Endothelial cell (in vitro differentiated cells): ENCODE measurements at regions not wholly inside any gene's neighbourhood (a gene's known extent, or its start where the extent isn't known, plus 50 kb on each side); places are given as distances from the start of the nearest gene placed in this dataset.

Experiments used
- DNase-seq: peaks from one replicate; pipeline ENCODE4 v3.0.0; 2021; ENCODE audit warnings: low spot score
- H3K27ac Mint-ChIP-seq: one replicate; pipeline ENCODE4 v1.8.0; 2021; ENCODE audit warnings: mixed read lengths, inconsistent platforms; ENCODE audit not compliant: unreplicated experiment
- H3K27me3 Mint-ChIP-seq: one replicate; pipeline ENCODE4 v1.8.0; 2021; ENCODE audit warnings: mild to moderate bottlenecking, moderate library complexity, mixed read lengths, inconsistent platforms; ENCODE audit not compliant: unreplicated experiment
- H3K36me3 Mint-ChIP-seq: one replicate; pipeline ENCODE4 v1.8.0; 2021; ENCODE audit warnings: mild to moderate bottlenecking, low read depth, mixed read lengths, inconsistent platforms; ENCODE audit not compliant: unreplicated experiment
- H3K4me1 Mint-ChIP-seq: one replicate; pipeline ENCODE4 v1.8.0; 2021; ENCODE audit warnings: mild to moderate bottlenecking, mixed read lengths, inconsistent platforms; ENCODE audit not compliant: unreplicated experiment
- H3K4me3 Mint-ChIP-seq: one replicate; pipeline ENCODE4 v1.8.0; 2021; ENCODE audit warnings: mild to moderate bottlenecking, mixed read lengths, inconsistent platforms; ENCODE audit not compliant: unreplicated experiment
- H3K9me3 Mint-ChIP-seq: one replicate; pipeline ENCODE4 v1.8.0; 2021; ENCODE audit warnings: mixed read lengths, inconsistent platforms; ENCODE audit not compliant: unreplicated experiment
- CTCF ChIP-seq: fragments of 200-600 bp; sonication (generic); IDR thresholded peaks from one replicate; pipeline ENCODE4 v1.5.0; 2021; ENCODE audit warnings: antibody characterized with exemption; ENCODE audit not compliant: unreplicated experiment

- Mint-ChIP-seq H3K9me3 (no peaks in the 10 kb centered on the region), H3K36me3 (no peaks in the 10 kb centered on the region), H3K4me1 (peaks cover 14% of the 10 kb centered on the region), H3K27ac (peak overlapping the region; percentile 36), H3K27me3 (no peaks in the 10 kb centered on the region), H3K4me3 (no peak overlapping the region)
- TF ChIP-seq CTCF: no peak
- DNase-seq: peak; percentile 23
These were observed 158.3 kb downstream of the GLI2 start for GRCh38 chr2:120893811-120894584.

- no peaks in the 10 kb centered on the region for H3K27me3 Mint-ChIP-seq
- H3K4me1 Mint-ChIP-seq: peaks cover 14% of the 10 kb centered on the region
- H3K36me3 Mint-ChIP-seq: no peaks in the 10 kb centered on the region
- H3K27ac Mint-ChIP-seq: peak overlapping the region; percentile 70
- H3K9me3 Mint-ChIP-seq: no peaks in the 10 kb centered on the region
- H3K4me3 Mint-ChIP-seq: no peak overlapping the region
- no peak for TF ChIP-seq CTCF
- DNase-seq: no peak
These were observed 159.3 kb downstream of the GLI2 start for GRCh38 chr2:120894966-120895365.

GRCh38 chr2:120896126-120896525, 160.5 kb downstream of the GLI2 start:
- Mint-ChIP-seq H3K9me3 (no peaks in the 10 kb centered on the region), H3K36me3 (no peaks in the 10 kb centered on the region), H3K4me3 (no peak overlapping the region), H3K4me1 (peaks cover 16% of the 10 kb centered on the region), H3K27me3 (peaks cover 2% of the 10 kb centered on the region), H3K27ac (no peak overlapping the region)
- no peak for DNase-seq
- TF ChIP-seq CTCF: no peak

- H3K9me3 Mint-ChIP-seq: no peaks in the 10 kb centered on the region
- TF ChIP-seq CTCF: no peak
- H3K36me3 Mint-ChIP-seq: no peaks in the 10 kb centered on the region
- H3K4me1 Mint-ChIP-seq: peaks cover 16% of the 10 kb centered on the region
- no peak overlapping the region for H3K4me3 Mint-ChIP-seq
- peaks cover 2% of the 10 kb centered on the region for H3K27me3 Mint-ChIP-seq
- no peak overlapping the region for H3K27ac Mint-ChIP-seq
- DNase-seq: no peak
These were observed 161.2 kb downstream of the GLI2 start for GRCh38 chr2:120896901-120897300.

- DNase-seq: no peak
- no peaks in the 10 kb centered on the region for H3K36me3 Mint-ChIP-seq
- peaks cover 2% of the 10 kb centered on the region for H3K27me3 Mint-ChIP-seq
- H3K27ac Mint-ChIP-seq: no peak overlapping the region
- H3K9me3 Mint-ChIP-seq: no peaks in the 10 kb centered on the region
- no peak for TF ChIP-seq CTCF
- no peak overlapping the region for H3K4me3 Mint-ChIP-seq
- H3K4me1 Mint-ChIP-seq: peaks cover 19% of the 10 kb centered on the region
These were observed 161.7 kb downstream of the GLI2 start for GRCh38 chr2:120897399-120897798.
